ENCODE measurements at regions not wholly inside any gene's neighbourhood (a gene's known extent, or its start where the extent isn't known, plus 50 kb on each side); places are given as distances from the start of the nearest gene placed in this dataset.

GRCh38 chr10:29873941-29874484, 185.4 kb downstream of the JCAD start:
- no peak for TF ChIP-seq TAF1 (IDR thresholded peaks at IDR 0.05; ENCODE audit: low read depth, low read length)
- no peak for TF ChIP-seq POU2F2 (IDR thresholded peaks at IDR 0.05; ENCODE audit: low read depth, low read length)
- no peak for TF ChIP-seq POLR2A (IDR thresholded peaks at IDR 0.05; ENCODE audit: low read depth, low read length)
- no peak for TF ChIP-seq POLR2AphosphoS5 (IDR thresholded peaks at IDR 0.05; ENCODE audit: low read depth, low read length)
- no peak for TF ChIP-seq SPI1 (IDR thresholded peaks at IDR 0.05; ENCODE audit: low read depth, low read length)
- TF ChIP-seq PAX5 (IDR thresholded peaks at IDR 0.05; ENCODE audit: insufficient read depth, low read length, severe bottlenecking): no peak

All from GM12891 (cell line).